ENCODE measurements at regions not wholly inside any gene's neighbourhood (a gene's known extent, or its start where the extent isn't known, plus 50 kb on each side); places are given as distances from the start of the nearest gene placed in this dataset.

DNA sequence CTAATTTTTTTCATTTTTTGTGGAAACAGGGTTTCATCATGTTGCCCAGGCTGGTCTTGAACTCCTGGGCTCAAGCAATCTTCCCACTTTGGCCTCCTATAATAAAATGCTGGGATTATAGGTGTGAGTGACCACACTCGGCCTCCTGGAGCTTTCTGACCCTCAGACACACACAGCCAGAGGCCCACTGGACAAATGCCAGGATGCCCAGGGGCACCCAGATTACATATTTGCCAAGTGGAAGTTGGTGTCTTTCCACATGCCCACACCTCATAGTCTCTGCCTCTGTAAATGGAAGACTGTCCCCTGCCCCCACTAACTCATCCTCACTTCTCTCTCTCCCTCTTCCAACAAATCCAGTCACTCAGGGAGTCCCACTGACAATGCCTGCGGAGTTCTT is 63.4 kb upstream of the LRP8 start:
- TF ChIP-seq, protein P1, sequence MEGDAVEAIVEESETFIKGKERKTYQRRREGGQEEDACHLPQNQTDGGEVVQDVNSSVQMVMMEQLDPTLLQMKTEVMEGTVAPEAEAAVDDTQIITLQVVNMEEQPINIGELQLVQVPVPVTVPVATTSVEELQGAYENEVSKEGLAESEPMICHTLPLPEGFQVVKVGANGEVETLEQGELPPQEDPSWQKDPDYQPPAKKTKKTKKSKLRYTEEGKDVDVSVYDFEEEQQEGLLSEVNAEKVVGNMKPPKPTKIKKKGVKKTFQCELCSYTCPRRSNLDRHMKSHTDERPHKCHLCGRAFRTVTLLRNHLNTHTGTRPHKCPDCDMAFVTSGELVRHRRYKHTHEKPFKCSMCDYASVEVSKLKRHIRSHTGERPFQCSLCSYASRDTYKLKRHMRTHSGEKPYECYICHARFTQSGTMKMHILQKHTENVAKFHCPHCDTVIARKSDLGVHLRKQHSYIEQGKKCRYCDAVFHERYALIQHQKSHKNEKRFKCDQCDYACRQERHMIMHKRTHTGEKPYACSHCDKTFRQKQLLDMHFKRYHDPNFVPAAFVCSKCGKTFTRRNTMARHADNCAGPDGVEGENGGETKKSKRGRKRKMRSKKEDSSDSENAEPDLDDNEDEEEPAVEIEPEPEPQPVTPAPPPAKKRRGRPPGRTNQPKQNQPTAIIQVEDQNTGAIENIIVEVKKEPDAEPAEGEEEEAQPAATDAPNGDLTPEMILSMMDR (IDR thresholded peaks at IDR 0.05), result no peak
- TF ChIP-seq POLR2A (IDR thresholded peaks at IDR 0.05), result no peak
